ENCODE measurements at regions not wholly inside any gene's neighbourhood (a gene's known extent, or its start where the extent isn't known, plus 50 kb on each side); places are given as distances from the start of the nearest gene placed in this dataset.

GRCh38 chr5:158273035-158273434 lies 414.1 kb upstream of the CLINT1 start:
- Histone ChIP-seq H3K4me1 (no peaks in the 10 kb centered on the region), H3K27me3 (no peaks in the 10 kb centered on the region), H3K9me3 (no peaks in the 10 kb centered on the region), H3K36me3 (no peaks in the 10 kb centered on the region), H3K4me3 (no peak overlapping the region), H3K27ac (no peak overlapping the region)
- DNase-seq (no peak), ATAC-seq (no peak)
- intact Hi-C loops (cut with DNase I), result no loop called here
- WGBS (ENCODE audit: insufficient coverage, low coverage, low lambda C conversion rate, missing lambda C conversion rate), result 35% methylated on average over 6 of the region's 6 CpGs
- TF ChIP-seq POLR2A (IDR thresholded peaks at IDR 0.05), result no peak
- TF ChIP-seq CTCF (IDR thresholded peaks at IDR 0.05), result no peak

GRCh38 chr5:158272409-158272808 lies 413.5 kb upstream of the CLINT1 start:
- no peak overlapping the region for H3K4me3 ChIP-seq
- ATAC-seq (no peak), DNase-seq (no peak)
- H3K9me3 ChIP-seq, result no peaks in the 10 kb centered on the region
- H3K36me3 ChIP-seq, result no peaks in the 10 kb centered on the region
- 47% methylated on average over 3 of the region's 3 CpGs for WGBS (ENCODE audit: insufficient coverage, low coverage, low lambda C conversion rate, missing lambda C conversion rate)
- no peak overlapping the region for H3K27ac ChIP-seq
- TF ChIP-seq CTCF (IDR thresholded peaks at IDR 0.05), result no peak
- no peak for TF ChIP-seq POLR2A (IDR thresholded peaks at IDR 0.05)
- intact Hi-C loops (cut with DNase I), result no loop called here
- H3K4me1 ChIP-seq, result no peaks in the 10 kb centered on the region
- H3K27me3 ChIP-seq, result no peaks in the 10 kb centered on the region

GRCh38 chr5:158270996-158271554 lies 412.1 kb upstream of the CLINT1 start:
- ATAC-seq, result no peak
- Histone ChIP-seq H3K27me3 (no peaks in the 10 kb centered on the region), H3K4me1 (no peaks in the 10 kb centered on the region), H3K27ac (no peak overlapping the region), H3K4me3 (no peak overlapping the region), H3K9me3 (no peaks in the 10 kb centered on the region), H3K36me3 (no peaks in the 10 kb centered on the region)
- intact Hi-C loops (cut with DNase I), result no loop called here
- TF ChIP-seq CTCF (IDR thresholded peaks at IDR 0.05) (no peak), POLR2A (IDR thresholded peaks at IDR 0.05) (no peak)
- no peak for DNase-seq
- WGBS (ENCODE audit: insufficient coverage, low coverage, low lambda C conversion rate, missing lambda C conversion rate), result 51% methylated on average over 2 of the region's 2 CpGs

GRCh38 chr5:158268286-158268685 lies 409.3 kb upstream of the CLINT1 start:
- H3K4me1 ChIP-seq, result no peaks in the 10 kb centered on the region
- no peaks in the 10 kb centered on the region for H3K27me3 ChIP-seq
- intact Hi-C loops (cut with DNase I), result no loop called here
- no peak overlapping the region for H3K27ac ChIP-seq
- no peaks in the 10 kb centered on the region for H3K36me3 ChIP-seq
- 85% methylated on average over 8 of the region's 8 CpGs for WGBS (ENCODE audit: insufficient coverage, low coverage, low lambda C conversion rate, missing lambda C conversion rate)
- ATAC-seq (no peak), DNase-seq (no peak)
- no peak overlapping the region for H3K4me3 ChIP-seq
- H3K9me3 ChIP-seq, result no peaks in the 10 kb centered on the region
- TF ChIP-seq POLR2A (IDR thresholded peaks at IDR 0.05) (no peak), CTCF (IDR thresholded peaks at IDR 0.05) (no peak)

GRCh38 chr5:158267228-158267627 lies 408.3 kb upstream of the CLINT1 start:
- no peak for DNase-seq
- intact Hi-C loops (cut with DNase I), result no loop called here
- Histone ChIP-seq H3K9me3 (no peaks in the 10 kb centered on the region), H3K4me3 (no peak overlapping the region), H3K27me3 (no peaks in the 10 kb centered on the region), H3K4me1 (no peaks in the 10 kb centered on the region), H3K36me3 (no peaks in the 10 kb centered on the region), H3K27ac (no peak overlapping the region)
- TF ChIP-seq POLR2A (IDR thresholded peaks at IDR 0.05), result no peak
- TF ChIP-seq CTCF (IDR thresholded peaks at IDR 0.05), result no peak
- WGBS (ENCODE audit: insufficient coverage, low coverage, low lambda C conversion rate, missing lambda C conversion rate), result 79% methylated on average over 2 of the region's 2 CpGs
- no peak for ATAC-seq
